Esophagus muscularis mucosa (tissue), 4 donors: ENCODE measurements at regions not wholly inside any gene's neighbourhood (a gene's known extent, or its start where the extent isn't known, plus 50 kb on each side); places are given as distances from the start of the nearest gene placed in this dataset.

Experiments used
- CTCF ChIP-seq, 3 experiments: fragments of 200-600 bp in 2 of 3; fragments of 450-650 bp in 1 of 3; sonication (generic) in 2 of 3; IDR thresholded peaks; one replicate each; pipeline ENCODE4 v1.5.1; 2017 to 2019; ENCODE audit warnings: antibody characterized with exemption in 3 of 3, mild to moderate bottlenecking in 2 of 3, moderate library complexity in 1 of 3
- EP300 ChIP-seq: sonication (generic); formaldehyde crosslinking; IDR thresholded peaks from one replicate; pipeline ENCODE4 v1.6.1; 2017; ENCODE audit warnings: antibody characterized with exemption
- POLR2A ChIP-seq: fragments of 450-650 bp; IDR thresholded peaks from one replicate; pipeline ENCODE4 v1.6.1; 2017; ENCODE audit warnings: antibody characterized with exemption, moderate library complexity, mild to moderate bottlenecking, low read depth
- POLR2AphosphoS5 ChIP-seq, 2 donors: sonication (generic); formaldehyde crosslinking; IDR thresholded peaks; one replicate each; pipeline ENCODE4 v1.6.1; 2017; ENCODE audit warnings: antibody characterized with exemption in 2 of 2

DNA sequence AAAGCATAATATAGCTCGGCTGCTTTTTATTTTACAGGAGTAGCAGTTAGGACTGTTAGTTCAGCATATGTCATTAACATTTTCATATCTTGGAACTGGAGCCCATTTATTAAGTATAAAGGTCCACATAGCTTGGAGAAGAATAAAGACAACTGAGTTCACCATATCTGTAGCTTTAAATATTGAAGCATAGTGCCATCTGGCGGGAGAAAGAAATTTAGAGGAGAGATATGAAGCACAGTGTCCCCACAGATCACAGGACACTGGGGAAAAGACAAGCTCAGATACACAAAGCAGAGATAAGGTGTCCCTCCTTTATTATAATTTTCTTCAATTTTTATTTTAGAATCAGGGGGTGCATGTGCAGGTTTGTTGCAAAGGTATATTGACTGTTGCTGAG is 104.7 kb upstream of the FREM2 start:
- TF ChIP-seq EP300: no peak
- peak; percentile 17 to 32 (median 28) for TF ChIP-seq CTCF (IDR thresholded peaks at IDR 0.05)
- TF ChIP-seq POLR2AphosphoS5 (IDR thresholded peaks at IDR 0.05): no peak
- no peak for TF ChIP-seq POLR2A
